ENCODE measurements at regions not wholly inside any gene's neighbourhood (a gene's known extent, or its start where the extent isn't known, plus 50 kb on each side); places are given as distances from the start of the nearest gene placed in this dataset.

GRCh38 chr17:71004413-71004812 is 835.1 kb downstream of the KCNJ2 start:
- Histone ChIP-seq H3K36me3 (ENCODE audit: low read depth, low read length) (no peaks in the 10 kb centered on the region), H3F3A (ENCODE audit: low read length, unreplicated experiment) (no peaks in the 10 kb centered on the region), H3K27ac (ENCODE audit: low read length) (no peak overlapping the region), H3K27me3 (ENCODE audit: low read length) (0 out of 2 replicates have a peak, but pooled peaks cover 21% of the 10 kb centered on the region), H3K79me2 (ENCODE audit: low read length) (no peaks in the 10 kb centered on the region), H3K4me3 (ENCODE audit: low read length) (no peak overlapping the region), H3K4me2 (ENCODE audit: low read length) (no peak overlapping the region), H4K20me1 (ENCODE audit: low read length) (no peaks in the 10 kb centered on the region), H3K4me1 (ENCODE audit: insufficient read depth, low read length) (no peaks in the 10 kb centered on the region), H2AFZ (ENCODE audit: low read length) (no peak overlapping the region), H3K9me2 (replicated peaks; ENCODE audit: low read length) (no peaks in the 10 kb centered on the region), H3K9me3 (ENCODE audit: low read length) (no peaks in the 10 kb centered on the region), H3K9ac (ENCODE audit: low read length) (no peak overlapping the region)
- intact Hi-C loops (cut with micrococcal nuclease): no loop called here
- ChIA-PET POLR2A (ENCODE audit: unreplicated experiment) (no interaction called here), CTCF (interaction anchor here (0.6 kb wide), 1 partner anchor 67 kb away, joined by 3 read pairs; no protein-coding TSS in a partner anchor)
- no TSS peak for BruUV-seq (replicated peaks)
- no peak for DNase-seq
- TF ChIP-seq EZH2phosphoT487 (IDR thresholded peaks at IDR 0.05; ENCODE audit: borderline replicate concordance, low read length): no peak
- TF ChIP-seq CTCF (conservative IDR thresholded peaks at IDR 0.05; ENCODE audit: low read depth, low read length): no peak
- TF ChIP-seq EZH2 (IDR thresholded peaks at IDR 0.05; ENCODE audit: low read length, unreplicated experiment): no peak
- ATAC-seq: no peak

- Histone ChIP-seq H3K27me3 (ENCODE audit: low read length) (peaks cover 47% of the 10 kb centered on the region; the same call in 1 of the 2 replicates), H3K9me3 (ENCODE audit: low read length) (no peaks in the 10 kb centered on the region), H3K4me2 (ENCODE audit: low read length) (no peak overlapping the region), H3F3A (ENCODE audit: low read length, unreplicated experiment) (no peaks in the 10 kb centered on the region), H3K36me3 (ENCODE audit: low read depth, low read length) (no peaks in the 10 kb centered on the region), H3K4me3 (ENCODE audit: low read length) (no peak overlapping the region), H4K20me1 (ENCODE audit: low read length) (no peaks in the 10 kb centered on the region), H3K79me2 (ENCODE audit: low read length) (no peaks in the 10 kb centered on the region), H3K4me1 (ENCODE audit: insufficient read depth, low read length) (no peaks in the 10 kb centered on the region), H3K9ac (ENCODE audit: low read length) (no peak overlapping the region), H3K27ac (ENCODE audit: low read length) (no peak overlapping the region), H3K9me2 (replicated peaks; ENCODE audit: low read length) (no peaks in the 10 kb centered on the region), H2AFZ (ENCODE audit: low read length) (no peak overlapping the region)
- intact Hi-C loops (cut with micrococcal nuclease): no loop called here
- no peak for ATAC-seq
- POLR2A ChIA-PET (ENCODE audit: unreplicated experiment): no interaction called here
- CTCF ChIA-PET: no interaction called here
- no TSS peak for BruUV-seq (replicated peaks)
- DNase-seq: no peak
- TF ChIP-seq EZH2phosphoT487 (IDR thresholded peaks at IDR 0.05; ENCODE audit: borderline replicate concordance, low read length): no peak
- TF ChIP-seq EZH2 (IDR thresholded peaks at IDR 0.05; ENCODE audit: low read length, unreplicated experiment): no peak
- no peak for TF ChIP-seq CTCF (conservative IDR thresholded peaks at IDR 0.05; ENCODE audit: low read depth, low read length)
These were observed 842.1 kb downstream of the KCNJ2 start for GRCh38 chr17:71011391-71011790.

- BruUV-seq (replicated peaks): no TSS peak
- Histone ChIP-seq H3K27me3 (ENCODE audit: low read length) (peaks cover 28% of the 10 kb centered on the region; the same call in 1 of the 2 replicates), H3K4me1 (ENCODE audit: insufficient read depth, low read length) (no peaks in the 10 kb centered on the region), H3K4me2 (ENCODE audit: low read length) (no peak overlapping the region), H2AFZ (ENCODE audit: low read length) (no peak overlapping the region), H4K20me1 (ENCODE audit: low read length) (no peaks in the 10 kb centered on the region), H3K9me3 (ENCODE audit: low read length) (no peaks in the 10 kb centered on the region), H3K36me3 (ENCODE audit: low read depth, low read length) (no peaks in the 10 kb centered on the region), H3K9ac (ENCODE audit: low read length) (no peak overlapping the region), H3K9me2 (replicated peaks; ENCODE audit: low read length) (no peaks in the 10 kb centered on the region), H3K79me2 (ENCODE audit: low read length) (no peaks in the 10 kb centered on the region), H3K27ac (ENCODE audit: low read length) (no peak overlapping the region), H3K4me3 (ENCODE audit: low read length) (no peak overlapping the region), H3F3A (ENCODE audit: low read length, unreplicated experiment) (no peaks in the 10 kb centered on the region)
- DNase-seq: no peak
- TF ChIP-seq CTCF (conservative IDR thresholded peaks at IDR 0.05; ENCODE audit: low read depth, low read length): no peak
- TF ChIP-seq EZH2 (IDR thresholded peaks at IDR 0.05; ENCODE audit: low read length, unreplicated experiment): no peak
- TF ChIP-seq EZH2phosphoT487 (IDR thresholded peaks at IDR 0.05; ENCODE audit: borderline replicate concordance, low read length): no peak
- ATAC-seq: no peak
- ChIA-PET CTCF (no interaction called here), POLR2A (ENCODE audit: unreplicated experiment) (no interaction called here)
- intact Hi-C loops (cut with micrococcal nuclease): no loop called here
These were observed 850.4 kb downstream of the KCNJ2 start for GRCh38 chr17:71019699-71020098.
